Ovary (tissue), 3 donors: ENCODE measurements at regions not wholly inside any gene's neighbourhood (a gene's known extent, or its start where the extent isn't known, plus 50 kb on each side); places are given as distances from the start of the nearest gene placed in this dataset.

Source experiments
- POLR2A ChIP-seq: fragments of 450-650 bp; IDR thresholded peaks from one replicate; pipeline ENCODE4 v1.6.1; 2017; ENCODE audit warnings: antibody characterized with exemption, mild to moderate bottlenecking, moderate library complexity
- TF ChIP-seq, protein P1 (sequence below), 3 donors: fragments of 450-650 bp in 2 of 3; fragments of 200-600 bp in 1 of 3; IDR thresholded peaks; one replicate each; pipeline versions ENCODE4 v1.5.1 to v1.8.0; 2016 to 2022; ENCODE audit warnings: antibody characterized with exemption in 3 of 3, mild to moderate bottlenecking in 1 of 3
- donor health status: DM: no; HTN: no; CAD: no.

DNA sequence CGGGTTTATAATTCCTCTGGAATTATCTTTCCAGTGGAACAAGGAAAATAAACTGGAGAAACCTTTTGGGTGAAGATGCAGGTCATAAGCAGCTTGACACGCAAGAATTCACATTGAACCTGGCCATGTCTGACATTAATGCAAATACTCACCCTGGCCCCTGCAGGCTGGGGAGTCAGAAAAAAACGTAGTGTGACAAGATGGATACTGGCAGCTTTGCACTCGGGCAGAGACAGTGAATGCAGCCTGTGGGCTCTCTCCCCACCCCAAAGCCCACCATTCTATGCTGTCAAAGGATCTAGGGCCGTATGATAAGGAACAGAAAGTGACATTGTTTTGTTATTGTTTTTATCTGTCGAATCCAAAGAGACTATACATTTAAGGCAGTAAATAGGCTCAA, 223.1 kb downstream of the RBM43 start:
- TF ChIP-seq, protein P1, sequence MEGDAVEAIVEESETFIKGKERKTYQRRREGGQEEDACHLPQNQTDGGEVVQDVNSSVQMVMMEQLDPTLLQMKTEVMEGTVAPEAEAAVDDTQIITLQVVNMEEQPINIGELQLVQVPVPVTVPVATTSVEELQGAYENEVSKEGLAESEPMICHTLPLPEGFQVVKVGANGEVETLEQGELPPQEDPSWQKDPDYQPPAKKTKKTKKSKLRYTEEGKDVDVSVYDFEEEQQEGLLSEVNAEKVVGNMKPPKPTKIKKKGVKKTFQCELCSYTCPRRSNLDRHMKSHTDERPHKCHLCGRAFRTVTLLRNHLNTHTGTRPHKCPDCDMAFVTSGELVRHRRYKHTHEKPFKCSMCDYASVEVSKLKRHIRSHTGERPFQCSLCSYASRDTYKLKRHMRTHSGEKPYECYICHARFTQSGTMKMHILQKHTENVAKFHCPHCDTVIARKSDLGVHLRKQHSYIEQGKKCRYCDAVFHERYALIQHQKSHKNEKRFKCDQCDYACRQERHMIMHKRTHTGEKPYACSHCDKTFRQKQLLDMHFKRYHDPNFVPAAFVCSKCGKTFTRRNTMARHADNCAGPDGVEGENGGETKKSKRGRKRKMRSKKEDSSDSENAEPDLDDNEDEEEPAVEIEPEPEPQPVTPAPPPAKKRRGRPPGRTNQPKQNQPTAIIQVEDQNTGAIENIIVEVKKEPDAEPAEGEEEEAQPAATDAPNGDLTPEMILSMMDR (IDR thresholded peaks at IDR 0.05) = no peak
- no peak for TF ChIP-seq POLR2A
